GM19468 (cell line): ENCODE measurements at regions not wholly inside any gene's neighbourhood (a gene's known extent, or its start where the extent isn't known, plus 50 kb on each side); places are given as distances from the start of the nearest gene placed in this dataset.
"Not testable (repeated sequence)": the region's sequence is repeated elsewhere in the genome, so short reads cannot be mapped to it uniquely, and the experiment has no call there.

ENCODE experiments used
- ATAC-seq: cut with Tn5 transposase; IDR thresholded peaks from one replicate; pipeline ENCODE4 v1.9.1; 2021; ENCODE audit warnings: mild to moderate bottlenecking, moderate library complexity, moderate number of reproducible peaks; ENCODE audit not compliant: unreplicated experiment; ENCODE audit errors: extremely low read depth

- ATAC-seq, result no peak
Observed at GRCh38 chr7:20839196-20839735, 52.6 kb upstream of the SP8 start.

- ATAC-seq, result no peak
Observed at GRCh38 chr7:20839987-20840386, 53.3 kb upstream of the SP8 start.

- ATAC-seq, result no peak
Observed at GRCh38 chr7:20846791-20847190, 60.1 kb upstream of the SP8 start.

- ATAC-seq, result no peak
Observed at GRCh38 chr7:20858951-20859350, 72.3 kb upstream of the SP8 start.

- ATAC-seq, result no peak
Observed at GRCh38 chr7:20861468-20861867, 74.8 kb upstream of the SP8 start.

GRCh38 chr7:20862554-20862953 is 75.9 kb upstream of the SP8 start:
- ATAC-seq, result no peak

GRCh38 chr7:20864221-20864620 is 77.5 kb upstream of the SP8 start:
- no peak for ATAC-seq

- ATAC-seq, result no peak
Observed at GRCh38 chr7:20865684-20866083, 79.0 kb upstream of the SP8 start.

GRCh38 chr7:20870977-20871376 is 84.3 kb upstream of the SP8 start:
- no peak for ATAC-seq

- no peak for ATAC-seq
Observed at GRCh38 chr7:20892776-20893175, 106.1 kb upstream of the SP8 start.

- no peak for ATAC-seq
Observed at GRCh38 chr7:20894806-20895205, 108.1 kb upstream of the SP8 start.

GRCh38 chr7:20895563-20895962 is 108.9 kb upstream of the SP8 start:
- ATAC-seq, result no peak

GRCh38 chr7:20896996-20897395 is 110.3 kb upstream of the SP8 start:
- ATAC-seq, result no peak

GRCh38 chr7:20906801-20907453 is 120.2 kb upstream of the SP8 start:
- ATAC-seq, result no peak

- no peak for ATAC-seq
Observed at GRCh38 chr7:20911081-20911480, 124.4 kb upstream of the SP8 start.

GRCh38 chr7:20913853-20914252 is 127.2 kb upstream of the SP8 start:
- no peak for ATAC-seq

- ATAC-seq, result no peak
Observed at GRCh38 chr7:20916311-20916710, 129.6 kb upstream of the SP8 start.

GRCh38 chr7:20917603-20918002 is 130.9 kb upstream of the SP8 start:
- ATAC-seq, result no peak

GRCh38 chr7:20918156-20918555 is 131.5 kb upstream of the SP8 start:
- no peak for ATAC-seq

GRCh38 chr7:20927178-20927577 is 140.5 kb upstream of the SP8 start:
- ATAC-seq, result not testable (repeated sequence)

GRCh38 chr7:20927976-20928375 is 141.3 kb upstream of the SP8 start:
- ATAC-seq, result no peak

- no peak for ATAC-seq
Observed at GRCh38 chr7:20929199-20929598, 142.5 kb upstream of the SP8 start.
